SK-N-SH treated with all-trans-retinoic acid at 6 μM for 48 hours (cell line): ENCODE measurements at regions not wholly inside any gene's neighbourhood (a gene's known extent, or its start where the extent isn't known, plus 50 kb on each side); places are given as distances from the start of the nearest gene placed in this dataset.

Experiments used
- ATAC-seq: fragments of 200-7000 bp; cut with Tn5 transposase; 3 replicates; pipeline ENCODE4 v1.9.1; 2020; ENCODE audit warnings: mild to moderate bottlenecking, moderate library complexity
- ARNTL ChIP-seq: fragments of 450-650 bp; formaldehyde crosslinking; IDR thresholded peaks from 2 replicates; pipeline ENCODE4 v1.5.0; 2020; ENCODE audit warnings: low read depth, mild to moderate bottlenecking, moderate library complexity, borderline replicate concordance
- BACH2 ChIP-seq: fragments of 250-450 bp; sonication (Bioruptor Pico); IDR thresholded peaks from 2 replicates; pipeline ENCODE4 v1.9.0; 2021; ENCODE audit warnings: mild to moderate bottlenecking, borderline replicate concordance
- CREB5 ChIP-seq: fragments of 250-450 bp; sonication (Bioruptor Pico); IDR thresholded peaks from 2 replicates; pipeline ENCODE4 v1.5.1; 2020; ENCODE audit warnings: low read depth, mild to moderate bottlenecking, moderate library complexity
- CSDC2 ChIP-seq: fragments of 250-450 bp; sonication (Bioruptor Pico); IDR thresholded peaks from 2 replicates; pipeline ENCODE4 v1.5.0; 2020; ENCODE audit warnings: mild to moderate bottlenecking, moderate library complexity
- CSRNP3 ChIP-seq: fragments of 250-450 bp; sonication (Bioruptor Pico); IDR thresholded peaks from 2 replicates; pipeline ENCODE4 v1.5.1; 2021; ENCODE audit warnings: mild to moderate bottlenecking, moderate library complexity
- ESRRG ChIP-seq: fragments of 250-450 bp; sonication (Bioruptor Pico); IDR thresholded peaks from 2 replicates; pipeline ENCODE4 v1.6.1; 2021; ENCODE audit warnings: mild to moderate bottlenecking
- GLIS3 ChIP-seq: fragments of 250-450 bp; sonication (Bioruptor Pico); IDR thresholded peaks from 2 replicates; pipeline ENCODE4 v1.5.0; 2020; ENCODE audit warnings: mild to moderate bottlenecking, moderate library complexity
- ISL1 ChIP-seq: fragments of 250-450 bp; sonication (Bioruptor Pico); IDR thresholded peaks from 2 replicates; pipeline ENCODE4 v2.1.2; 2022; ENCODE audit warnings: mild to moderate bottlenecking, moderate library complexity
- OSR1 ChIP-seq: fragments of 250-450 bp; sonication (Bioruptor Pico); IDR thresholded peaks from 2 replicates; pipeline ENCODE4 v1.8.0; 2022; ENCODE audit warnings: moderate library complexity, mild to moderate bottlenecking, inconsistent platforms
- PATZ1 ChIP-seq: fragments of 250-450 bp; sonication (Bioruptor Pico); IDR thresholded peaks from 2 replicates; pipeline ENCODE4 v1.8.0; 2020; ENCODE audit warnings: mild to moderate bottlenecking, moderate library complexity, borderline replicate concordance
- POU6F1 ChIP-seq: fragments of 250-450 bp; sonication (Bioruptor Pico); IDR thresholded peaks from 2 replicates; pipeline ENCODE4 v1.8.0; 2021; ENCODE audit warnings: low read depth, mild to moderate bottlenecking, moderate library complexity, borderline replicate concordance
- PPARA ChIP-seq: fragments of 250-450 bp; sonication (Bioruptor Pico); IDR thresholded peaks from 2 replicates; pipeline ENCODE4 v1.5.0; 2020; ENCODE audit warnings: mild to moderate bottlenecking, borderline replicate concordance
- TCF4 ChIP-seq: fragments of 250-450 bp; sonication (Bioruptor Pico); IDR thresholded peaks from 2 replicates; pipeline ENCODE4 v1.8.0; 2021; ENCODE audit warnings: mild to moderate bottlenecking, moderate library complexity, borderline replicate concordance
- TOX ChIP-seq: fragments of 250-450 bp; sonication (Bioruptor Pico); IDR thresholded peaks from 2 replicates; pipeline ENCODE4 v1.8.0; 2021; ENCODE audit warnings: mild to moderate bottlenecking, moderate library complexity, borderline replicate concordance
- TSHZ2 ChIP-seq: fragments of 250-450 bp; sonication (Bioruptor Pico); IDR thresholded peaks from 2 replicates; pipeline ENCODE4 v1.5.0; 2020; ENCODE audit warnings: mild to moderate bottlenecking, moderate library complexity
- ZFP30 ChIP-seq: fragments of 450-650 bp; formaldehyde crosslinking; IDR thresholded peaks from 2 replicates; pipeline ENCODE4 v1.5.0; 2022; ENCODE audit warnings: mild to moderate bottlenecking, moderate library complexity
- ZNF565 ChIP-seq: fragments of 450-650 bp; formaldehyde crosslinking; conservative IDR thresholded peaks from 2 replicates; pipeline ENCODE4 v1.5.0; 2020; ENCODE audit warnings: low read depth, mild to moderate bottlenecking, moderate library complexity
- ZNF8 ChIP-seq: fragments of 450-650 bp; formaldehyde crosslinking; IDR thresholded peaks from 2 replicates; pipeline ENCODE4 v1.5.0; 2020; ENCODE audit warnings: mild to moderate bottlenecking, moderate library complexity

GRCh38 chr10:89942217-89942616 lies 240.8 kb downstream of the KIF20B start (continued):
- TF ChIP-seq TSHZ2 (CRISPR knock-in tag), result no peak

GRCh38 chr10:89944138-89944537 lies 242.7 kb downstream of the KIF20B start:
- TF ChIP-seq ESRRG (CRISPR knock-in tag) (no peak), ZNF565 (CRISPR knock-in tag) (no peak), ARNTL (no peak)
- TF ChIP-seq, all 23 proteins: peak for 0
- ATAC-seq, result no peak

- no peak for TF ChIP-seq GLIS3
- ATAC-seq, result no peak
Measured at GRCh38 chr10:89946106-89946505, 244.7 kb downstream of the KIF20B start.

- no peak for ATAC-seq
- no peak for TF ChIP-seq TOX (CRISPR knock-in tag)
- no peak for TF ChIP-seq ESRRG (CRISPR knock-in tag)
- no peak for TF ChIP-seq PATZ1 (CRISPR knock-in tag)
- no peak for TF ChIP-seq TCF4 (CRISPR knock-in tag)
- no peak for TF ChIP-seq CREB5 (CRISPR knock-in tag)
- TF ChIP-seq TSHZ2 (CRISPR knock-in tag), result no peak
- TF ChIP-seq GLIS3, result no peak
- TF ChIP-seq ARNTL, result no peak
- no peak for TF ChIP-seq PPARA (CRISPR knock-in tag)
- TF ChIP-seq CSRNP3 (CRISPR knock-in tag), result no peak
- TF ChIP-seq BACH2 (CRISPR knock-in tag), result no peak
- TF ChIP-seq CSDC2 (CRISPR knock-in tag), result no peak
- no peak for TF ChIP-seq POU6F1 (CRISPR knock-in tag)
- TF ChIP-seq ZFP30 (CRISPR knock-in tag), result no peak
- TF ChIP-seq OSR1 (CRISPR knock-in tag), result no peak
- no peak for TF ChIP-seq ISL1 (CRISPR knock-in tag)
- no peak for TF ChIP-seq ZNF8 (CRISPR knock-in tag)
Measured at GRCh38 chr10:89949496-89949895, 248.1 kb downstream of the KIF20B start.
